ENCODE measurements at regions not wholly inside any gene's neighbourhood (a gene's known extent, or its start where the extent isn't known, plus 50 kb on each side); places are given as distances from the start of the nearest gene placed in this dataset.

GRCh38 chr7:1344421-1344820 lies 111.7 kb downstream of the UNCX start:
- no peaks in the 10 kb centered on the region for H3K36me3 ChIP-seq (ENCODE audit: control insufficient read depth in 2 of 2, extremely low read depth in 1 of 2, insufficient read depth in 2 of 2, low read length in 2 of 2)
- BruUV-seq (replicated peaks): no TSS peak
- CTCF ChIA-PET: interaction anchor here (0.8 kb wide), 1 partner anchor 10 kb away, joined by 3 read pairs; no protein-coding TSS in a partner anchor
- H3K9ac ChIP-seq (replicated peaks; ENCODE audit: extremely low read depth, insufficient read depth, low read length): no peak overlapping the region
- dilution Hi-C loops (cut with MboI; ENCODE audit: extremely low pct_ligation_motif_present, low sequenced_read_pairs): no loop called here
- H3K4me1 ChIP-seq (ENCODE audit: control insufficient read depth, extremely low read depth, insufficient read depth, low read length): no peaks in the 10 kb centered on the region
- no peaks in the 10 kb centered on the region for H3K79me2 ChIP-seq (ENCODE audit: control insufficient read depth, insufficient read depth, low read length)
- no peak overlapping the region for H3K27ac ChIP-seq (ENCODE audit: insufficient read depth, low read depth, low read length)
- H3K27me3 ChIP-seq (ENCODE audit: control insufficient read depth in 2 of 2, insufficient read depth in 2 of 2, low read length in 2 of 2): no peaks in the 10 kb centered on the region
- no peaks in the 10 kb centered on the region for H4K20me1 ChIP-seq (replicated peaks; ENCODE audit: control insufficient read depth, extremely low read depth, insufficient read depth, low read length)
- POLR2A ChIA-PET: no interaction called here
- no peaks in the 10 kb centered on the region for H3K9me1 ChIP-seq (replicated peaks; ENCODE audit: control insufficient read depth, extremely low read depth, insufficient read depth, low read length)
- TF ChIP-seq GATA2 (IDR thresholded peaks at IDR 0.05; ENCODE audit: insufficient read depth, insufficient read length, low read depth, low read length) (no peak), POLR2A (IDR thresholded peaks at IDR 0.05; ENCODE audit: low read depth, low read length) (no peak), MYC (IDR thresholded peaks at IDR 0.05; ENCODE audit: low read depth, low read length) (no peak), POLR2AphosphoS5 (IDR thresholded peaks at IDR 0.05; ENCODE audit: insufficient read depth, low read depth, low read length) (no peak)
- H3K4me3 ChIP-seq (replicated peaks in 1 of 3; ENCODE audit: insufficient read depth in 1 of 3, low read depth in 1 of 3, low read length in 3 of 3): no peak overlapping the region
- H2AFZ ChIP-seq (ENCODE audit: low read depth, low read length): no peak overlapping the region
- H3K4me2 ChIP-seq (ENCODE audit: insufficient read depth, low read length): no peak overlapping the region
- H3K9me3 ChIP-seq (replicated peaks; ENCODE audit: control insufficient read depth, insufficient read depth, low read length): no peaks in the 10 kb centered on the region
- no peak for FAIRE-seq
- DNase-seq (ENCODE audit: low read depth, low spot score): no peak
- intact Hi-C loops (cut with micrococcal nuclease): no loop called here

DNA sequence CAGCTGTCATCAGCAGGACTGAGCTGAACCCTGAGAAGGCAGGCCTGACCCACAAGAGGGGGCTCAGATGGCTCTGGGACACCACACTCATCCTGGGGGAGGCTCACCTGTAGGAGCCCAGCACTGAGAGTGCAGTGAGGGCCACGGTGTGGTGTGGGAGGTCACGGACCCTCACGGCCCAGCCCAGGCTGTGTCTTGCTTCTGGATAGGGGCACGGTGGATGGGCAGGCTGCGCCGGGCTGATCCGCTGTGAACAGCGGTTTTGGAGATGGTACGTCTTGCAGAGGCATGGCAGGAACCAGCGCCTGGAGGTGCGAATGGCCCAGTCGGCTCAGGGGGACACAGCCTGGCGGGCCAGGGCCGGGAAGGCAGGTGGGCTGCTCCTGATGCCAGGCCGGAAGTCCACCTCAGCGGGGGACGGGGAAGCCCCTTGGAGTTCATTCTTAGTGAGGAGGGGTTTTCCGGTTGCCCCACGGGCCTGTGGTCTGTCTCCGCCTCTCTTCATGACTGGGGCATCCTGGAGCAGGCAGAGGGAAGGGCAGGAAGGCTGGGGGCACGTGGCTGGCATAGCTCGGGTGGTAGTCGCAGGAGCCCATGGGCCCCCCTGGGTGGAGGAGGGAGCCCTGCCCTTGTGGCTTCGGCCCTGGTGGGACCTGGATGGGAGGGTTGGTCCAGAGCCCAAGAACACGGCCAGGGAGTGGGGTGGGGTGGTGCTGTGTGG lies 112.5 kb downstream of the UNCX start:
- H3K36me3 ChIP-seq (ENCODE audit: control insufficient read depth in 2 of 2, extremely low read depth in 1 of 2, insufficient read depth in 2 of 2, low read length in 2 of 2): no peaks in the 10 kb centered on the region
- H2AFZ ChIP-seq (ENCODE audit: low read depth, low read length): no peak overlapping the region
- H3K27me3 ChIP-seq (ENCODE audit: control insufficient read depth in 2 of 2, insufficient read depth in 2 of 2, low read length in 2 of 2): no peaks in the 10 kb centered on the region
- ChIA-PET POLR2A (no interaction called here), CTCF (no interaction called here)
- H3K9me3 ChIP-seq (replicated peaks; ENCODE audit: control insufficient read depth, insufficient read depth, low read length): no peaks in the 10 kb centered on the region
- FAIRE-seq (no peak), DNase-seq (ENCODE audit: low read depth, low spot score) (no peak)
- no peak overlapping the region for H3K9ac ChIP-seq (replicated peaks; ENCODE audit: extremely low read depth, insufficient read depth, low read length)
- TF ChIP-seq POLR2A (IDR thresholded peaks at IDR 0.05; ENCODE audit: low read depth, low read length): no peak
- no peak for TF ChIP-seq POLR2AphosphoS5 (IDR thresholded peaks at IDR 0.05; ENCODE audit: insufficient read depth, low read depth, low read length)
- TF ChIP-seq, protein P1, sequence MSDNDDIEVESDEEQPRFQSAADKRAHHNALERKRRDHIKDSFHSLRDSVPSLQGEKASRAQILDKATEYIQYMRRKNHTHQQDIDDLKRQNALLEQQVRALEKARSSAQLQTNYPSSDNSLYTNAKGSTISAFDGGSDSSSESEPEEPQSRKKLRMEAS (IDR thresholded peaks at IDR 0.05; ENCODE audit: insufficient read depth, insufficient read length): no peak
- TF ChIP-seq MYC (IDR thresholded peaks at IDR 0.05; ENCODE audit: low read depth, low read length): no peak
- no peak for TF ChIP-seq EZH2 (IDR thresholded peaks at IDR 0.05; ENCODE audit: borderline replicate concordance, low read depth, low read length, severe bottlenecking)
- dilution Hi-C loops (cut with MboI; ENCODE audit: extremely low pct_ligation_motif_present, low sequenced_read_pairs): no loop called here
- H3K4me2 ChIP-seq (ENCODE audit: insufficient read depth, low read length): no peak overlapping the region
- H3K4me3 ChIP-seq (replicated peaks in 1 of 3; ENCODE audit: insufficient read depth in 1 of 3, low read depth in 1 of 3, low read length in 3 of 3): no peak overlapping the region
- H3K4me1 ChIP-seq (ENCODE audit: control insufficient read depth, extremely low read depth, insufficient read depth, low read length): no peaks in the 10 kb centered on the region
- no peaks in the 10 kb centered on the region for H4K20me1 ChIP-seq (replicated peaks; ENCODE audit: control insufficient read depth, extremely low read depth, insufficient read depth, low read length)
- no peaks in the 10 kb centered on the region for H3K9me1 ChIP-seq (replicated peaks; ENCODE audit: control insufficient read depth, extremely low read depth, insufficient read depth, low read length)
- no peak overlapping the region for H3K27ac ChIP-seq (ENCODE audit: insufficient read depth, low read depth, low read length)
- intact Hi-C loops (cut with micrococcal nuclease): no loop called here
- H3K79me2 ChIP-seq (ENCODE audit: control insufficient read depth, insufficient read depth, low read length): no peaks in the 10 kb centered on the region
- no TSS peak for BruUV-seq (replicated peaks)
